ENCODE measurements at regions not wholly inside any gene's neighbourhood (a gene's known extent, or its start where the extent isn't known, plus 50 kb on each side); places are given as distances from the start of the nearest gene placed in this dataset.

DNA sequence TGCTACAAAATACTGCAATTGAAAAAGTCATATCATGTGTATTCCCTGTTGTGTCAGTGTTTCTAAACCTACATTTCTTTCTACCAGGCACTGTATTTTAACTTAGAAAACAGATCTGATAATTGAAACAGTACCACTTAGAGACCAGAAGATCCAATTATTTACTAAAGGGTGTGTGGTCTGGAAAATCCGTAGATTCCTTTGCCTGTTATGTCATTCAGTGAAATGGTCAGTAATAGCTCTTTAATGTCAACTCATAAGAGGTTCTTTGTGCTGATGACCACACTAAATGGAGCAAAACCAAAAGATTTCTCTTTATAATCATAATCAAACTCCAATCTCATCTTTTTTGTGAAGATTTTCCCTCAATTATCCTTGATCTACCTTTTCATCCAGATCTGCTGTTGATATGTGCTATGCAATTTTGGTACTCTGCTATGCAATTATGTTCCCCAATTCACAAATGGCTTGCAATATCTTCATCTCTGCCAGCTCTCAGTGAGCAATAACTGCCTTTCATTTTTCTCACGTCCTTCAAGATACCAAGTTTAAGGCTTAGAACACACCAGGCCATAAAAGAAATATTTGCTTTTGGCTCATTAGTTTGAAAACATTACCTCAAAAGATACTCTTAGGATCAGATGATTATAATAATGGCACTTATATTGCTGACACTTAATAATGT lies 165.5 kb downstream of the MOXD1 start:
- TF ChIP-seq CTCF (IDR thresholded peaks at IDR 0.05): no peak
- no peak for TF ChIP-seq POLR2AphosphoS5 (IDR thresholded peaks at IDR 0.05)
- TF ChIP-seq POLR2A (IDR thresholded peaks at IDR 0.05): no peak

All from prostate gland (tissue), 2 donors.